Lower leg skin (tissue), 4 donors: ENCODE measurements at regions not wholly inside any gene's neighbourhood (a gene's known extent, or its start where the extent isn't known, plus 50 kb on each side); places are given as distances from the start of the nearest gene placed in this dataset.

Experiments used
- DNase-seq, 2 donors: peaks; one replicate each; pipeline ENCODE4 v3.0.0-alpha.2; 2019; ENCODE audit warnings: low spot score in 2 of 2
- H3K4me3 ChIP-seq: fragments of 200-600 bp; sonication (generic); 2 replicates; pipeline ENCODE4 v1.5.1; 2017; ENCODE audit warnings: mild to moderate bottlenecking, low read depth; ENCODE audit not compliant: poor library complexity, severe bottlenecking
- POLR2A ChIP-seq, 2 donors: fragments of 450-650 bp; IDR thresholded peaks; one replicate each; pipeline ENCODE4 v1.6.1; 2016 to 2017; ENCODE audit warnings: antibody characterized with exemption in 2 of 2, mild to moderate bottlenecking in 1 of 2, moderate library complexity in 1 of 2
- WGBS, 2 donors: methylation state at CpG; one replicate each; pipeline ENCODE4 v1.1.5; 2018; 5-methylcytosine and 5-hydroxymethylcytosine counted together
- intact Hi-C: fragments of 100-400 bp; cut with DNase I; formaldehyde crosslinking; loops from one replicate; pipeline ENCODE4 v1.15.0; 2023; ENCODE audit warnings: low total_unique reads
- TF ChIP-seq, protein P1 (sequence below), 3 donors: fragments of 450-650 bp; IDR thresholded peaks; one replicate each; pipeline ENCODE4 v1.5.1; 2016; ENCODE audit warnings: antibody characterized with exemption in 3 of 3, mild to moderate bottlenecking in 3 of 3, moderate library complexity in 2 of 3

DNA sequence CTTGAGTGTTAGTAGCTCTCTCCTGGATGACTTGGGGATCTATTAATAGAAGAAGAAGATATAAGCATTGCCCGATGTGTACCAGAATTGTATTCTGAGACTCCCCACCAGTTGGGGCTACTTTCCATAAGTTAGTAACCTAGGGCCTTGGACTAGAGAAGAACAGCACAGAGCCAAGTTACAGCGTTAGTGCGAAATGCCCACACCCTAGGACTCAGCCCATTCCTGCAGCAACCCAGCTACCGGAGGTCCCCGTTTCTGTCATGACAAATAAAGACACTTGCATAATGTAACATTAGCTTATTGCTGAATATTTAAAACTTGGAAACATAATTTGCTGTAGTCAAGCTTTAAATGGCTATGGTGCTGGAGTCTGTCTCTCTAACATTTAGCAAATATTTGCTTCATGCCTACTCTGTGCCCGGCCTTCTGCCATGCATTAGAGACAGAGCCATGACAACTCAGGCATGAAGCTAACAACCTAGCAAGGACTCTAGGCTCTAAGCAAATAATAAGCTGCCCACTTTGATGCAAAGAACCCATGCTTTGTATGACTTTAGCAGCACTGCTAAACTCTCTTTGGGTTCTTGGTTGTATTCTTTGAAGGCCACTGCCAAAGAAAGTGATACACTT, 103.4 kb upstream of the COL21A1 start:
- TF ChIP-seq POLR2A (IDR thresholded peaks at IDR 0.05) = no peak
- TF ChIP-seq, protein P1, sequence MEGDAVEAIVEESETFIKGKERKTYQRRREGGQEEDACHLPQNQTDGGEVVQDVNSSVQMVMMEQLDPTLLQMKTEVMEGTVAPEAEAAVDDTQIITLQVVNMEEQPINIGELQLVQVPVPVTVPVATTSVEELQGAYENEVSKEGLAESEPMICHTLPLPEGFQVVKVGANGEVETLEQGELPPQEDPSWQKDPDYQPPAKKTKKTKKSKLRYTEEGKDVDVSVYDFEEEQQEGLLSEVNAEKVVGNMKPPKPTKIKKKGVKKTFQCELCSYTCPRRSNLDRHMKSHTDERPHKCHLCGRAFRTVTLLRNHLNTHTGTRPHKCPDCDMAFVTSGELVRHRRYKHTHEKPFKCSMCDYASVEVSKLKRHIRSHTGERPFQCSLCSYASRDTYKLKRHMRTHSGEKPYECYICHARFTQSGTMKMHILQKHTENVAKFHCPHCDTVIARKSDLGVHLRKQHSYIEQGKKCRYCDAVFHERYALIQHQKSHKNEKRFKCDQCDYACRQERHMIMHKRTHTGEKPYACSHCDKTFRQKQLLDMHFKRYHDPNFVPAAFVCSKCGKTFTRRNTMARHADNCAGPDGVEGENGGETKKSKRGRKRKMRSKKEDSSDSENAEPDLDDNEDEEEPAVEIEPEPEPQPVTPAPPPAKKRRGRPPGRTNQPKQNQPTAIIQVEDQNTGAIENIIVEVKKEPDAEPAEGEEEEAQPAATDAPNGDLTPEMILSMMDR (IDR thresholded peaks at IDR 0.05) = no peak
- DNase-seq = no peak
- no peak overlapping the region for H3K4me3 ChIP-seq
- intact Hi-C loops = no loop called here
- 78 to 79% methylated on average over 6 of the region's 6 CpGs for WGBS, 2 donors

GRCh38 chr6:56349194-56349593, 101.8 kb upstream of the COL21A1 start:
- WGBS, 2 donors = 37 to 46% methylated on average over 3 of the region's 3 CpGs
- H3K4me3 ChIP-seq = no peak overlapping the region
- DNase-seq = no peak
- intact Hi-C loops = no loop called here
- TF ChIP-seq, protein P1 (IDR thresholded peaks at IDR 0.05) = no peak
- no peak for TF ChIP-seq POLR2A (IDR thresholded peaks at IDR 0.05)

DNA sequence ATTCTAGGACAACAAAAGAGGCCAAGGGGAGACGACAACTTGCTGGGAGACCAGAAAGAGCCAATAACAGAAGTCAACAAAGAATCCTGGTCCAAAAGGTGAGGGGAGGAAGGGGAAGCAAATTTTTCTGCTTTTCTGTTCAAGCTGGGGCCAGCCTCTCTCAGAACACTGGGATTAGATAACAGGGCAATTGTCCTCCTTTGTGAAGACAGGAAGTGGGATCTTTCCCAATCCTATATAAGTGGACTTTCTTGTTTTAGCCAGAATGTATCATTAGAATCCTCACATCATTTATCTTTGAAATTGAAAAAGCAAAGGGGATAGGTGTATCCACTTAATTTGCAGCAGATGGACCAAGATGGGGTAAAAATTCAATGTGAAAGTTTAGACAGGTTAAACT, 101.2 kb upstream of the COL21A1 start:
- H3K4me3 ChIP-seq = no peak overlapping the region
- DNase-seq = no peak
- TF ChIP-seq POLR2A (IDR thresholded peaks at IDR 0.05) = no peak
- TF ChIP-seq, protein P1 (IDR thresholded peaks at IDR 0.05) = no peak
- intact Hi-C loops = no loop called here
- WGBS, 2 donors = 90 to 100% methylated on average over 1 of the region's 1 CpG

- no peak overlapping the region for H3K4me3 ChIP-seq
- intact Hi-C loops = no loop called here
- DNase-seq = no peak
- TF ChIP-seq, protein P1 (IDR thresholded peaks at IDR 0.05) = no peak
- TF ChIP-seq POLR2A (IDR thresholded peaks at IDR 0.05) = no peak
Measured at GRCh38 chr6:56347526-56347925, 100.1 kb upstream of the COL21A1 start.

- no peak for DNase-seq
- 95 to 96% methylated on average over 4 of the region's 4 CpGs for WGBS, 2 donors
- TF ChIP-seq POLR2A (IDR thresholded peaks at IDR 0.05) = no peak
- TF ChIP-seq, protein P1 (IDR thresholded peaks at IDR 0.05) = no peak
- intact Hi-C loops = no loop called here
- H3K4me3 ChIP-seq = no peak overlapping the region
Measured at GRCh38 chr6:56346958-56347357, 99.6 kb upstream of the COL21A1 start.

- no peak overlapping the region for H3K4me3 ChIP-seq
- intact Hi-C loops = no loop called here
- TF ChIP-seq, protein P1 (IDR thresholded peaks at IDR 0.05) = no peak
- TF ChIP-seq POLR2A (IDR thresholded peaks at IDR 0.05) = no peak
- DNase-seq = no peak
- WGBS, 2 donors = 80% methylated on average over 6 of the region's 6 CpGs
Measured at GRCh38 chr6:56345376-56345995, 98.1 kb upstream of the COL21A1 start.
